SJSA1 (cell line): ENCODE measurements at regions not wholly inside any gene's neighbourhood (a gene's known extent, or its start where the extent isn't known, plus 50 kb on each side); places are given as distances from the start of the nearest gene placed in this dataset.
"Not testable (repeated sequence)": the region's sequence is repeated elsewhere in the genome, so short reads cannot be mapped to it uniquely, and the experiment has no call there.

Experiments used
- DNase-seq, 2 experiments: peaks; one replicate each; pipeline ENCODE4 v3.0.0-alpha.2; 2015 to 2020; ENCODE audit warnings: low spot score in 2 of 2, low read depth in 1 of 2
- H3K27ac ChIP-seq: fragments of 250-450 bp; sonication (Bioruptor Pico); 2 replicates; pipeline ENCODE4 v1.5.1; 2020; ENCODE audit warnings: mild to moderate bottlenecking, moderate library complexity
- H3K27me3 ChIP-seq: fragments of 250-450 bp; sonication (Bioruptor Pico); replicated peaks from 2 replicates; pipeline ENCODE4 v1.5.1; 2020; ENCODE audit warnings: mild to moderate bottlenecking, moderate library complexity
- H3K36me3 ChIP-seq: fragments of 250-450 bp; sonication (Bioruptor Pico); 2 replicates; pipeline ENCODE4 v1.5.1; 2020; ENCODE audit warnings: mild to moderate bottlenecking
- H3K4me1 ChIP-seq: fragments of 250-450 bp; sonication (Bioruptor Pico); replicated peaks from 2 replicates; pipeline ENCODE4 v1.6.1; 2021; ENCODE audit warnings: mild to moderate bottlenecking
- H3K4me3 ChIP-seq: fragments of 250-450 bp; sonication (Bioruptor Pico); 2 replicates; pipeline ENCODE4 v1.5.1; 2020; ENCODE audit warnings: mild to moderate bottlenecking
- H3K9me3 ChIP-seq: fragments of 250-450 bp; sonication (Bioruptor Pico); replicated peaks from 2 replicates; pipeline ENCODE4 v1.5.1; 2020; ENCODE audit warnings: mild to moderate bottlenecking

GRCh38 chr1:104135036-104135435 is 385.3 kb downstream of the AMY1C start:
- not testable (repeated sequence) for H3K27ac ChIP-seq, H3K9me3 ChIP-seq, H3K4me3 ChIP-seq, H3K4me1 ChIP-seq, H3K36me3 ChIP-seq, DNase-seq, H3K27me3 ChIP-seq

DNA sequence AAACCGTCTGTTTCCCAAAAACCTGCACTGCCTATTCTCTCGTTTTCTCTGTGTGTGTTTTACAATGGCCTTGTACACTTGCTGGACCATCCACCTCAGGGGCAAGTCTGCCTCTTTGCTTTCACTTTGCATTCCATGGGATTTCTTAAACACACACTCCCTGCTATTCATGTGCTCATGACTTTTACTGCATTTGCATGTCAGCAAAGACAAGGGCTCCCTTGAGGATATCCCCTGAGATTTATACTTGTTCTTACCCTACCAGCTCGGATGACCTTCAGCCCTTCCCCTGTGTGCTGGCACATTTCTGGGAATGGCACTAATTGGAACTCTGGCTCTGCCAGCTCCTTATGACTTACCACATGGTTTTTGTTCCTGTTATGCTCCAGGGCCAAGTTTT is 386.9 kb downstream of the AMY1C start:
- no peaks in the 10 kb centered on the region for H3K4me1 ChIP-seq
- H3K36me3 ChIP-seq, result no peaks in the 10 kb centered on the region
- H3K9me3 ChIP-seq, result no peaks in the 10 kb centered on the region
- DNase-seq, result no peak
- no peak overlapping the region for H3K4me3 ChIP-seq
- no peak overlapping the region for H3K27ac ChIP-seq
- H3K27me3 ChIP-seq, result no peaks in the 10 kb centered on the region

DNA sequence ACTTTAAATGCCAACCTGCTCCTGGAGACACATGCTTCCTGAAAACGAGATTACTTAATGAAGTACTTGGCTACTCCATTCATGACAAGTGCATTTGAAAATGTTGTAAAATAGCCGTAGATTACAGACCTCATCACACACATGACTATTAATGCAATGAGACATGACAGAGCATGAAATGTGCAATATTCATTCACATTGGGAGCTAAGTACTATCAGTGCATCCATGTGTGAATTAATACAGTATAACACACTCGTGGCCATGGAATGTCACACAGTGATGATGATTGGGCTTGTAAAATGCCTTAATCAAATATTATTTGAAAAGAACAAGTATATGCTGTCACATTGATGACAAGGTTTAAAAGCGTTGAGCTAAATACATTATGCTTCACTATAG is 407.0 kb downstream of the AMY1C start:
- Histone ChIP-seq H3K36me3 (no peaks in the 10 kb centered on the region), H3K27ac (no peak overlapping the region), H3K27me3 (no peaks in the 10 kb centered on the region), H3K4me3 (no peak overlapping the region), H3K9me3 (no peaks in the 10 kb centered on the region), H3K4me1 (no peaks in the 10 kb centered on the region)
- DNase-seq, result no peak

DNA sequence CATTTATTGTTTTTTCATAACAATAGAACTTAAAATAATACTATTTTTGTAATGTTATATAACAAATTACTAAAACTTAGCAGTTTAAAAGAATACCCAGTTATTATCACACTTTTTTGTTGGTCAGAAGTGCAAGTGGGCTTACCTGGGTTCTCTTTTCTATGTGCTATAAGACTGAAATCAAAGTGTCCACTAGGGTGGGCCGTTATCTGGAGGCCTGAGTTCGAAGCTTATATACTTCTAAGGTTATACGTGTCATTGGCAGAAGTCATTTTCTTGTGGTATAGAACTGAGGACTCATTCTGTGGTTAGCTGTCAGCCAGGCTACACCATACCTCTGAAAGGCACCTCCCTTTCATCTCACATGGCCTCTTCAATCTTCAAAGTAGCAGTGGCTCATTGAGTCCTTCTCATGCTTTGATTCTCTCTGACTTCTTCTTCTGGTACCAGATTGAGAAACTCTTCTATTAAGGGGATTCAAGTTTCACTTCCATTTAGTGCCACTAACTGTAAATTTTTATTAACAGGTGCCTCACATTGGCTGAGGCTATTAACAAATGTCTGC is 414.3 kb downstream of the AMY1C start:
- Histone ChIP-seq H3K36me3 (no peaks in the 10 kb centered on the region), H3K4me1 (no peaks in the 10 kb centered on the region), H3K27ac (no peak overlapping the region), H3K4me3 (no peak overlapping the region), H3K27me3 (no peaks in the 10 kb centered on the region), H3K9me3 (no peaks in the 10 kb centered on the region)
- no peak for DNase-seq

DNA sequence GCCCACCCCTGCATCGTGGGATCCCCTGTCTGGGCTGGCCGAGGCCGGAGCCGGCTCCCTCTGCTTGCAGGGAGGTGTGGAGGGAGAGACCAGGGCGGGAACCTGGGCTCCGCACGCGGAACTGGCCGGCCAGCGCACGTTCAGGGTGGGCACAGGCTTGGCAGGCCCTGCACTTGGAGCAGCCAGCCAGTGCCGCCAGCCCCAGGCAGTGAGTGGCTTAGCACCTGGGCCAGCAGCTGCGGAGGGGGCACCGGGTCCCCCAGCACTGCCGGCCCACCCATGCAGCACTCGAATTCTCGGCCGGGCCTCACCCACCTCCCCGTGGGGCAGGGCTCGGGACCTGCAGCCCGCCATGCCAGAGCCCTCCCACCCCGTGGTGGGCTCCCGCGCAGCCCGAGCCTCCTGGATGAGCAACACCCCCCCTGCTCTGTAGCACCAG is 422.6 kb downstream of the AMY1C start:
- Histone ChIP-seq H3K9me3 (0 out of 2 replicates have a peak, but pooled peaks cover 3% of the 10 kb centered on the region), H3K4me1 (no peaks in the 10 kb centered on the region), H3K36me3 (no peaks in the 10 kb centered on the region), H3K27ac (no peak overlapping the region), H3K27me3 (no peaks in the 10 kb centered on the region), H3K4me3 (no peak overlapping the region)
- DNase-seq, result no peak

DNA sequence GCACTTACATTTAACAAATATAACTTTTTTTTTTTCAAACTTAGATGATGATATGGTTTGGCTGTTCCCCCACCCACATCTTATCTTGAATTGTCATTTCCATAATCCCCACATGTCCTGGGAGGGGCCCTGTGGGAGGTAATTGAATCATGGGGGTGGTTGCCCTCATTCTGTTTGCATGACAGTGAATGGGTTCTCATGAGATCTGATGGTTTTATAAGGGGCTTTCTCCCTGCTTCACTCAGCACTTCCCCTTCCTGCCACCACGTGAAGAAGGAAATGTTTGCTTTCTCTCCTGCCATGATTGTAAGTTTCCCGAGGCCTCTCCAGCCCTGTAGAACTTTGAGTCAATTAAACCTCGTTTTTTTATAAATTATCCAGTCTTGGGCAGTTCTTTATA is 432.6 kb downstream of the AMY1C start:
- Histone ChIP-seq H3K4me1 (no peaks in the 10 kb centered on the region), H3K27ac (no peak overlapping the region), H3K36me3 (no peaks in the 10 kb centered on the region), H3K4me3 (no peak overlapping the region), H3K9me3 (no peaks in the 10 kb centered on the region), H3K27me3 (no peaks in the 10 kb centered on the region)
- DNase-seq, result no peak

- Histone ChIP-seq H3K4me1 (no peaks in the 10 kb centered on the region), H3K36me3 (no peaks in the 10 kb centered on the region), H3K27me3 (no peaks in the 10 kb centered on the region), H3K4me3 (no peak overlapping the region), H3K27ac (no peak overlapping the region), H3K9me3 (no peaks in the 10 kb centered on the region)
- DNase-seq, result no peak
Observed at GRCh38 chr1:104189207-104189606, 439.5 kb downstream of the AMY1C start.

DNA sequence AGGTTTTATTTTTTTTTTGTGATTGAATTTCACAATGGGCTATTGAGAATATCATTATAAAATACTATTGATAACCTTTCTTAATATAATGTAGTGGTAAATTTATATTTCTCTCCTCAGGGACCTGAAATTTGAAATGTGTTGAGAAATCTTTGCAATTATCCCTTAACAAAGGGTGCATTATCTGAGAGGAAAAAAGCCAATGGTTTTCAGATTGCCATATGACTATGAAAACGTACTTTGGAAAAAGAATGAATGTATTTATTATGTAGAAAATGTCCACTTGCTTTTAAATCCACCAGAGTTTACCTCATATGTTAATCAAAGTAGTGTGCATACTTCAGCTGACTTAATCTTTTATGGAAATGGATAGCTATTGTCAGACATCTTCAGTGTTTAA is 441.1 kb downstream of the AMY1C start:
- Histone ChIP-seq H3K36me3 (no peaks in the 10 kb centered on the region), H3K27ac (no peak overlapping the region), H3K4me3 (no peak overlapping the region), H3K9me3 (no peaks in the 10 kb centered on the region), H3K27me3 (no peaks in the 10 kb centered on the region), H3K4me1 (no peaks in the 10 kb centered on the region)
- no peak for DNase-seq

DNA sequence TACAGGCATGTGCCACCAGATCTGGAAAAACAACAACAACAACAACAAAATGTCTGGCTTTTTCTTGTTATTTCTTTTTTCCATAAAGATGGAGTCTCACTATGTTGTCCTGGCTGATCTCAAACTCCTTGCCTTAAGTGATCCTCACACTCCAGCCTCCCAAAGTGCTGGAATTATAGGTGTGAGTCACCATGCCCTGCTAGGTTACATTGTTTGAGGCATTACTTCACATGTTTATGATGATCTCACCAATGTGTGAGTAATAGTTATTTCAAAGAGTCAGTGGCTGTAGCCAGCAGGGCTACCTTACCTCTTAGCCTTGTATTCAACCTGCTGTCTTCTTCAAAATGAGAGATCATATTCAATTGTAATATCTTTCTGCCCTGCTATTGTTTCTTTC is 445.7 kb downstream of the AMY1C start:
- Histone ChIP-seq H3K36me3 (no peaks in the 10 kb centered on the region), H3K4me3 (no peak overlapping the region), H3K4me1 (no peaks in the 10 kb centered on the region), H3K27ac (no peak overlapping the region), H3K9me3 (no peaks in the 10 kb centered on the region), H3K27me3 (no peaks in the 10 kb centered on the region)
- DNase-seq, result no peak

GRCh38 chr1:104196136-104196535 is 446.4 kb downstream of the AMY1C start:
- H3K4me3 ChIP-seq, result no peak overlapping the region
- DNase-seq, result no peak
- H3K27ac ChIP-seq, result no peak overlapping the region
- no peaks in the 10 kb centered on the region for H3K36me3 ChIP-seq
- no peaks in the 10 kb centered on the region for H3K4me1 ChIP-seq
- no peaks in the 10 kb centered on the region for H3K9me3 ChIP-seq
- H3K27me3 ChIP-seq, result no peaks in the 10 kb centered on the region

GRCh38 chr1:104197516-104197915 is 447.8 kb downstream of the AMY1C start:
- Histone ChIP-seq H3K27ac (no peak overlapping the region), H3K36me3 (no peaks in the 10 kb centered on the region), H3K27me3 (no peaks in the 10 kb centered on the region), H3K9me3 (no peaks in the 10 kb centered on the region), H3K4me3 (no peak overlapping the region), H3K4me1 (no peaks in the 10 kb centered on the region)
- DNase-seq, result no peak

- no peaks in the 10 kb centered on the region for H3K27me3 ChIP-seq
- H3K27ac ChIP-seq, result no peak overlapping the region
- DNase-seq, result no peak
- no peaks in the 10 kb centered on the region for H3K4me1 ChIP-seq
- no peaks in the 10 kb centered on the region for H3K36me3 ChIP-seq
- no peak overlapping the region for H3K4me3 ChIP-seq
- no peaks in the 10 kb centered on the region for H3K9me3 ChIP-seq
Observed at GRCh38 chr1:104212239-104212638, 462.5 kb downstream of the AMY1C start.

DNA sequence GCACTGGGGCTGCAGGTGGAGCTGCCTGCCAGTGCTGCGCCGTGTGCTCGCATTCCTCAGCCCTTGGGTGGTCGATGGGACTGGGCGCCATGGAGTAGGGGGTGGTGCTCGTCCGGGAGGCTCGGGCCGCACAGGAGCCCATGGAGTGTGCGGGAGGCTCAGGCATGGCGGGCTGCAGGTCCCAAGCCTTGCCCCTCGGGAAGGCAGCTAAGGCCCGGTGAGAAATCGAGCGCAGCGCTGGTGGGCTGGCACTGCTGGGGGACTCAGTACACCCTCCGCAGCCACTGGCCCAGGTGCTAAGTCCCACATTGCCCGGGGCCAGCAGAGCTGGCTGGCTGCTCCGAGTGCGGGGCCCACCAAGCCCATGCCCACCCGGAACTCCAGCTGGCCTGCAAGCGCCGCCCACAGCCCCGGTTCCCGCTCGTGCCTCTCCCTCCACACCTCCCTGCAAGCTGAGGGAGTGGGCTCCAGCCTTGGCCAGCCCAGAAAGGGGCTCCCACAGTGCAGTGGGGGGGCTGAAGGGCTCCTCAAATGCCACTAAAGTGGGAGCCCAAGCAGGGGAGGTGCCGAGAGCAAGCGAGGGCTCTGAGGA is 467.8 kb downstream of the AMY1C start:
- H3K4me3 ChIP-seq, H3K27ac ChIP-seq, H3K27me3 ChIP-seq, DNase-seq, H3K9me3 ChIP-seq, H3K36me3 ChIP-seq, H3K4me1 ChIP-seq: not testable (repeated sequence)

DNA sequence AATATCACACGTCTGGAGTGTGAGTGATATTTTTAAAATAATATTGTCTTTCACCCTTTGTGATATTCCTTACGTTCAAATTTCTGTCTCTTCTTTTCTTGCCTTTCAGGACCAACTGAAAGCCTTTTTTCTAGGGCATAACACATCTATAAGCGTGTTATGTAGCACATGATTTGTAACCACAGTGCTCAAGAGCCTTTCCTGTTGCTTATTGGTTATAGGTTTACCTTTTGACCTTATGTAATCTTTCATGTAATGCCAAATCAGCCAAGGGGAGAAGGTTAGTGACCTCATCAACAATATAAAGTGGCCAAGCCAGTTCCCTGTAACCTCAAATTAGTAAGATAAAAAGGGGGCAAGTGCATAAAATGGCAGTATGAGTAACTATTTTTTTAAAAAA is 480.2 kb downstream of the AMY1C start:
- no peak overlapping the region for H3K27ac ChIP-seq
- H3K36me3 ChIP-seq, result no peaks in the 10 kb centered on the region
- H3K27me3 ChIP-seq, result no peaks in the 10 kb centered on the region
- no peaks in the 10 kb centered on the region for H3K9me3 ChIP-seq
- DNase-seq, result no peak
- no peak overlapping the region for H3K4me3 ChIP-seq
- no peaks in the 10 kb centered on the region for H3K4me1 ChIP-seq

DNA sequence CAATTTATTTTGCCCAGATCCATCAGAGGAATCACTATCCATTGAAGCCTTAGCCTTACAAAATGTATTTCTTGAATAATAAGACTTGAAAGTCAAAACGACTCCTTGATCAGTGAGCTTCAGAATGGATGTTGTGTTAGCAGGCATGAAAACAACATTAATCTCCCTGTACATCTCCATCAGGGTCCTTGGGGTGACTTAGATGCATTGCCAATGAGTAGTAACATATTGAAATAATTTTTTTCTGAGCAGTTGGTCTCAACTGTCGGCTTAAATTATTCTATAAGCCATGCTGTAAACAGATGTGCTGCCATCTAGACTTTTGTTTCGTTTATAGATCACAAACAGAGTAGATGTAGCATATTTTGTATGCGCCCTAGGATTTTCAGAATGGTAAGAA is 482.0 kb downstream of the AMY1C start:
- DNase-seq, result no peak
- Histone ChIP-seq H3K4me3 (no peak overlapping the region), H3K4me1 (no peaks in the 10 kb centered on the region), H3K27ac (no peak overlapping the region), H3K9me3 (no peaks in the 10 kb centered on the region), H3K36me3 (no peaks in the 10 kb centered on the region), H3K27me3 (no peaks in the 10 kb centered on the region)
